GM19238 (cell line): ENCODE measurements at regions not wholly inside any gene's neighbourhood (a gene's known extent, or its start where the extent isn't known, plus 50 kb on each side); places are given as distances from the start of the nearest gene placed in this dataset.

ENCODE experiments used
- DNase-seq: peaks from one replicate; pipeline ENCODE4 v3.0.0; 2011; ENCODE audit warnings: low spot score; ENCODE audit not compliant: insufficient read length

- DNase-seq = no peak
These were observed 151.9 kb upstream of the GJB5 start for GRCh38 chr1:34602907-34603306.

GRCh38 chr1:34603594-34603993, 151.3 kb upstream of the GJB5 start:
- no peak for DNase-seq

DNA sequence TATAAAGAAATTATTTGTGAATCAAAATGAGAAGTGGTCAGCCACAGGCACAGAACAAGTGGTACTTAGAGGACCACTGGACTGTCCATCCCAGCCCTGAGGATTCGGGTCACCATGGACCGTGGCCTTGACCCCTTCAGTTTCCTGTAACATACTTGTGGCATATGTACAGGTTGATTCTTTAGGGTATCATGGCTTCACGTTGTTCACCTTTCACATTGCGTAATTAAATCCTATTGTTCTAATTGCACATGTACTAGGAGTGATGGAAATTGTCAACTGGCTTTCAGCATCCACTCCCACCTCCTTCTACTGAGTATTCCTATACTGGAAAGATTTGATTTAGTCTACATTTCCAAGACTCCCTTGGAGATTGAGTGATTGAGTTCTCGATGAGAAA, 148.3 kb upstream of the GJB5 start:
- no peak for DNase-seq

GRCh38 chr1:34610063-34610462, 144.8 kb upstream of the GJB5 start:
- DNase-seq = no peak

DNA sequence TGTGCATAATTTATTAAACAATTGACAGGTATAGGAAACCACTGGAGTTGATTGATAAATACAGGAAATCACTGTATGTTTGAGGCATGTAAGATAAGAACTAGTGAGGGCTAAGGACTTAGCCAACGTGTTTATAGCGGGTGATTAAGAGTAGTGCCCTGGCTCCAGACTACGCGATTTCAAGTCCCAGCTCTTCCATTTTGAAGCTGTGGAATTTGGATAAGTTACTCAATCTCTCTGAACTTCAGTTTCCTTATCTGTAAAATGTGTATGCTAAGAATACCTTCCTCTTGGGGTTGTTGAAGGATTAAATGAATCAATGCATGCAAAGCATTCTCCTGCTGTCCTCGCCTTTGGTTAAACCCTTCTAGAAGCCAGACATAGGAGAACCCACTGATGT, 143.3 kb upstream of the GJB5 start:
- DNase-seq = no peak

DNA sequence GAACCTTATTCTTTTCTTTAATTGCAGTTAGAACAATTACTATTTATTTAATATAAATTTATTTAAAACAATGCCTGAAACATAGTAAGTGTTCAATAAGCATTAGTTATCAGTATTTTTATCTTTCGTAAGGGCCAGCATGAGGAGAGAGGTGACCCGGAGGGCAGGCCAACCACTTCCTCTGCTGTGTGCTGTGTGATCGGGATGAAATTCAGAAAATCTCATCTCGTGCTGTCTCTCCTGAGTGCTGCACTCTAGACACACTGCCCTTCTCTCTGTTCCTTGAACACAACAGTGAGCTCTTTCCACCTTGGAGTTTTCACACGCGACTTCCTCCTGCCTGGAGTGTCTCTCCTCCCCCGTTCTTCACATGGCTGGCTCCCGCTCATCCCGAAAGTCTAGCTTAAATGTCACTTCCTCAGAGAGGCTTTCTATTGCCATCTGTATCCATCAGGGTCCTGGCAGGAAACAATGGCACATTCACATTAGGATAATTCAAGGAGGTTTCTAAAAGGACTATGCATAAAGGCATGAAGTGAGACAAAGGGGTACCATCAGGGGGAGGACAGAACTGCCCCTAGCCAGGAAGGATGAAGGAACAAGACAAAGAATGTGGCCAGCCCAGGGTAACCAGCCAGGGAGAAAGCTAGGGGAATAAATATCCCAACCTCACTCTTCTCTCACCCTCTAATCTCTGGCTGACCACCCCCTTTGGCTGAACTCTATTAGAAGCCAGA, 142.6 kb upstream of the GJB5 start:
- DNase-seq = no peak

- no peak for DNase-seq
These were observed 137.3 kb upstream of the GJB5 start for GRCh38 chr1:34617321-34618118.

GRCh38 chr1:34618381-34618780, 136.5 kb upstream of the GJB5 start:
- DNase-seq = no peak

- DNase-seq = no peak
These were observed 135.6 kb upstream of the GJB5 start for GRCh38 chr1:34619256-34619655.

GRCh38 chr1:34621916-34622315, 132.9 kb upstream of the GJB5 start:
- no peak for DNase-seq

DNA sequence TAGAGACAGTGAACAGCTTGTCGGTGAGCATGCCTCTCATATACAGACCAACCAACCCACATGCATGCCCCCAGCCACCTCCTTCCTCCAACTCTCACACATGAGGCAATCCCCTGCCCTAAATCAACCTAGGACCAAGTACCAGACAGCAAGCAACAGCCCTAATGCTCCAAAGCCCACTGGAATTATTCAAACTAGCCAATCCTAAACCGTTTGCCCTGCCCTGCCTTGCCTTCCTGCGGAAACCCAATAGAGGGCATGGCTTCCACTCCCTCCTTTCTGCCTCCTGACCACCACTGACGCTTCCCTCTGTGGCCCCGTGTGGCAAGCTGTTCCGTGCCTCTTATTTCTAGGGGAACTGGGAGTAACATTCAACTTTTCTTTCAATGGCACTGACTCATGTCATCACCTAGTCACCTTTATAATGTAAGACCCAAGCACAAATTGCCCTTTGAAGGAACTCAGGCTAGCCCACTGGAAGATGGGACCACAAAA, 129.3 kb upstream of the GJB5 start:
- no peak for DNase-seq

DNA sequence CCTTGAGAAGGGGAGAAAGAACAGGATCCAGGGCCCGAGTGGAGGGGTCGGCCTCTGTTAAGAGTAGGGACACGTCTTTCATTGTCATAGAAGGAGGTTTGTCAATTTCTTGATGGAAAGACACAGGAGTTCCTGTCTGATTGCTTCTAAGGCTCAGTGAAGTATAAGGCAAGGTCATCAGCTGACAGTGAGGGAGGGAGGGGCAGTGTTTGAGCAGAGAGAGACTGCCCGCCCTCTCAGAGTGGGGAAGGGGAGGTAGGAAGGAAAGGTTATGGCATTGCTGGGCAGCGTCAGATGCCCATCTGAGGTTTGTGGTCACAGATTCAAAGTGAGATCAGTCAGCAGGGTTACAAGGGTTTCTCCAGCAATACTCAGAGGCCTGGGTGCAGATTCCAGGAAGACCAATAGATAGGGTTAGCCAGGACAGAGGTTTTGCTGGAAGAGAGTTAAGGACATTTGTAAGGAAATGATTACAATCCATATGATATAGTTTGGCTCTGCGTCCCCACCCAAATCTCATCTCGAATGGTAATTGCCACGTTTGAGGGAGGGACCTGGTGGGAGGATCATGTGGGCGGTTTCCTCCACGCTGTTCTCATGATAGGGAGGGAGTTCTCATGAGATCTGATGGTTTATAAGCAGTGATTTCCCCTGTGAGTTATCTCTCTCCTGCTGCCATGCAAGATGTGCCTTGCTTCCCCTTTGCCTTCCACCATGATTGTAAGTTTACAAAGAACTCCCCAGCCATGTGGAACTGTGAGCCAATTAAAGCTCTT, 127.2 kb upstream of the GJB5 start:
- DNase-seq = no peak

DNA sequence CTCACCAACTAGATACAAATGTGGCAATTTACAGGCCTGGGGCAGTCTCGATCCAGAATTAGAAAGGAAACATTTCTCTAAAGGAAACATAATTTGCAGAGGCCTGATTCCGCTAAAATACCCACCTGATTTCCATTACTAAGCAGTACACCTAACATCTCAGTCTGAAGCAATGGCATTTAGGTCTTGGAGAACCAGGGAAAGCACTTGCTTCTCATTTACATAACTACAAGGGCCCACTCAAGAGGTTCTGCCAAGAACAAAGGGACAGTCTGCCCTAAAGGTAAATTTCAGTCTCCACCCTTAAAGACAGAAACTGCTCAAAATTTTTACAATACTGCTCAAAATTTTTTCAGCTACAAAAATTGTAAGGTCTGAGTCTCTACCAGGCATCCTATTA, 123.7 kb upstream of the GJB5 start:
- DNase-seq = no peak

DNA sequence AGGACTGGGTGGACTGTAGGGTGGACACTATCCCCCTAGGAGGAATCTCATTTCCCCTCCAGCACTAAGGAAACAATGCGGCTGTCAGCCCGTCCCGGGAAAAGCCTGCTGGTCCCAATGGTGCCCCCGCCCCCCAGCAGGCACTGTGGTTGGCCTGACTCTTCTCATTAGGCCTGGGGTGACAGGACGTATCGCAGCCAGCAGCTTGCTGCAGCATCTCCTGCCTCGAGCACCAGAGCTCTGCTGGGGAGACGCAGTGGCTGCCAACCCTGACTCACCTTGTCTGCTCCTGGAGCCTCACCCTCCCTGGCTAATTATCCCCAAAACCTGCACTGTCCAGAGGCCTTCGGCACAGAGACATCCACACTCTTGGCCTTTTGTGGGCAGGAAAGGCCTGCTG, 115.1 kb upstream of the GJB5 start:
- DNase-seq = no peak

DNA sequence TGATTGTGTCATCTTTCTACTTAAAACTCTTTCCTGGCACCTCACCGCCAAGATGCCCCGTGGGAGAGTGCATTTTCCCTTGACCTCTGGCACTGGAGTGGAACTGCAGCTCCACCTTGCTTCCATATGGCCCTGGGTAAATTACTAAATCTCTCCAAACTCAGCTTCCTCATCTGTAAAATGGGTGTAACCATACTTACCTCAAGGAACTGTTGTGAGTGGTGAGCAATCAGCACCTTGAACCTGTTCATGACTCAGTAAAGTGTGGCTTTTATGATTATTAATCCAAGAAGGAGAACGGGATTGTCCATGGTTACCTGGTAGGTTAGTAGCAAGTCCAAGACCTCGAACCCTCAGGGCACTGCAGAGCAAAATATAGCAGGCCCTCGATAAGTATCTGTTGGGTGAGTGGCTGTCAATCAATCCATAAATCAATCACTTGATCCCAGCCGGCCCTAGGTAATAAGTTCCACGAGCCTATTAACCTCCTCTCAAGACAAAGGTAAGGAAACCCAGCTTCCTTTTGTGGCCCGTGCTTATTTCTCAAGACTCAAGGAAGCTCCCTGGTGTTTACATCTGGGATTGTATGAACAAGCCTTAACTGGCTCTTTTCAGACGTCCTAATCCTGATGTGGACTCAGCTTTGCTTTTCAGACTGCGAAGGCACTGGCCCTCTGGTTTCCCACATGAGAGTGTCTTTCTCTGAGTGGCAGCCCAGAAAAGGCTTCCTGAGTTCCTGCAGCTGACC, 114.0 kb upstream of the GJB5 start:
- no peak for DNase-seq

GRCh38 chr1:34642679-34643078, 112.2 kb upstream of the GJB5 start:
- DNase-seq = no peak

GRCh38 chr1:34645109-34645688, 109.6 kb upstream of the GJB5 start:
- no peak for DNase-seq

DNA sequence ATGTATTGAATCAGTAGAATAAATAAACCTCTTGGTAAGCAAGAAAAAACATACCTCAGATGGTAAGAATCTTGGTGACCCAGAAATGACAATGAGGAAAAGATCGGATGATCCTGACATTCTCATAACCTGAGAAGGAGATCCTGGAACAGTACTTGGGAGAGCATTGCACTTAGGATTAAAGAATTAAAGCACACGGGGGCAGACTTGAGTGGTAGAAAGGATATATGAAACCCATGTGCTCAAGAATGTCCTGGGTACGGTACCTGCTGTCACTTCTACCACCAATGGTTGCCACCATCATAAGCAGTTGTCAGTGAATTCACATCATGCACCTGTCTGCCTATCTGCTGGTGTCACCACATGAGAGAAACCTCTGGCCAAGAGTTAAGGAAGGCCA, 108.9 kb upstream of the GJB5 start:
- no peak for DNase-seq

DNA sequence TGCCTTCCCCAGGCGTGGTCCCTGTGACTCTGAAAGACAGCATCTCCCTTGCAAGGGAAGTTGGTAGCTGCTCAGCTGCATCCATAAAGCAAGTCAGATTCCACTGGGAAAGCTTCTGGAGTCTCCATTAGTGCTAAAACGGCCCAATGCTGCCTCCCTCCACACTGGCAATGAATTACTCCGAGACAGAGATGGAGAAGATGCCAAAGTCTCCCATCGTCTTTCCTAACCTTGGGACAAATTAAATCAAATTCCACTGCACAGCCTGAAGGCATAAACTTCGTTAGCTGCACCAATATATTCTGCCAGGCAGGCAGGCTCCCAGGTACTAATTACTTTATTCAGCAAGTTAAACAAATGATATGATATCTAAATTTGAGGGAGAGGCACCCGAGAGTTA, 106.3 kb upstream of the GJB5 start:
- DNase-seq = no peak

DNA sequence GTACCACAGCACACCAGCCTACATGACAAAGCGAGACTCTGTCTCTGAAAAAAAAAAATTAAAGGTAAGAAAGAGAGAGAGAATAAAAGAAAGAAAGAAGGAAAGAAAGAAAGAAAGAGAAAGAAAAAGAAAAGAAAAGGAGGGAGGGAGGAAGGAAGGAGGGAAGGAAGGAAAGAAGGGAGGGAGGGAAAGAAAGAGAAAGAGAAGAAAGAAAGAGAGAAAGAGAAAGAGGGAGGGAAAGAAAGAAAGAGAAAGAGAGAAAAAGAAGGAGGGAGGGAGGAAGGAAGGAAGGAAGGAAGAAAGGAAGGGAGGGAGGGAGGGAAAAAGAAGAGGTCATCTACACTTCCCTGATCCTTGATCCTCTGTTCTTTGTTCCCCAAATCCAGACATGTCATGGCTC, 104.8 kb upstream of the GJB5 start:
- DNase-seq = no peak

- no peak for DNase-seq
These were observed 104.0 kb upstream of the GJB5 start for GRCh38 chr1:34650800-34651199.
